Panc1 (cell line): ENCODE measurements at regions not wholly inside any gene's neighbourhood (a gene's known extent, or its start where the extent isn't known, plus 50 kb on each side); places are given as distances from the start of the nearest gene placed in this dataset.

ENCODE experiments used
- ATAC-seq: fragments of 200-7000 bp; cut with Tn5 transposase; 2 replicates; pipeline ENCODE4 v1.9.1; 2020; ENCODE audit warnings: mild to moderate bottlenecking, moderate library complexity
- BruUV-seq: library from RNA; stranded (reverse); fragments of 400-500 nt; replicated peaks from 2 replicates; lab custom pipeline; 2021; lab: Mats Ljungman, UMichigan
- CTCF ChIA-PET: fragments of 300-600 bp; sonication (Branson Sonifier 250); formaldehyde crosslinking; loops from one replicate; lab custom pipeline; 2022; ENCODE audit warnings: antibody characterized with exemption; lab: Charles Lee
- POLR2A ChIA-PET: fragments of 300-600 bp; sonication (Branson Sonifier 250); formaldehyde crosslinking; loops from one replicate; lab custom pipeline; 2022; ENCODE audit warnings: antibody characterized with exemption; lab: Charles Lee
- DNase-seq: peaks from one replicate; pipeline ENCODE4 v3.0.0-alpha.2; 2010; ENCODE audit warnings: low read depth, low spot score
- H3K27ac ChIP-seq: 2 replicates; pipeline ENCODE4 v1.5.1; 2011; ENCODE audit warnings: mild to moderate bottlenecking, low read length, inconsistent platforms
- H3K27me3 ChIP-seq: fragments of 200-500 bp; sonication (Bioruptor generic); 2 replicates; pipeline ENCODE4 v1.6.0; 2014; ENCODE audit warnings: low read length, inconsistent platforms; ENCODE audit not compliant: control insufficient read depth, insufficient read depth
- H3K36me3 ChIP-seq: fragments of 200-500 bp; sonication (Bioruptor generic); 2 replicates; pipeline ENCODE4 v1.5.1; 2014; ENCODE audit warnings: inconsistent platforms, mild to moderate bottlenecking, low read length, moderate library complexity; ENCODE audit not compliant: control insufficient read depth, insufficient read depth
- H3K4me1 ChIP-seq: 2 replicates; pipeline ENCODE4 v1.5.1; 2011; ENCODE audit warnings: inconsistent platforms, mild to moderate bottlenecking, low read length, moderate library complexity; ENCODE audit not compliant: control insufficient read depth, insufficient read depth
- H3K4me3 ChIP-seq, 2 experiments: 2 replicates each; pipeline ENCODE4 v1.5.1; 2011 to 2012; ENCODE audit warnings: low read depth in 2 of 2, low read length in 2 of 2, mild to moderate bottlenecking in 2 of 2, inconsistent platforms in 1 of 2, moderate library complexity in 1 of 2
- H3K9me3 ChIP-seq: fragments of 200-500 bp; sonication (Bioruptor generic); 2 replicates; pipeline ENCODE4 v1.5.1; 2014; ENCODE audit warnings: low read depth, mild to moderate bottlenecking, inconsistent platforms, low read length, moderate library complexity; ENCODE audit not compliant: control insufficient read depth, insufficient read depth
- POLR2AphosphoS5 ChIP-seq: IDR thresholded peaks from 2 replicates; pipeline ENCODE4 v1.6.1; 2012; ENCODE audit warnings: mild to moderate bottlenecking, low read depth, low read length, moderate library complexity
- SIN3A ChIP-seq: IDR thresholded peaks from 2 replicates; pipeline ENCODE4 v1.6.1; 2012; ENCODE audit warnings: low read depth, mild to moderate bottlenecking, low read length, moderate library complexity, borderline replicate concordance; ENCODE audit not compliant: insufficient read depth
- TCF7L2 ChIP-seq: IDR thresholded peaks from 2 replicates; pipeline ENCODE4 v1.6.1; 2011; ENCODE audit warnings: mild to moderate bottlenecking, low read depth, low read length, inconsistent platforms
- in situ Hi-C: cut with HindIII; loops from 2 replicates; pipeline ENCODE4 v1.10.0; 2016; ENCODE audit warnings: low sequenced_read_pairs, low pct_unique_long_range_greater_than_20kb
- intact Hi-C: fragments of 100-400 bp; cut with micrococcal nuclease; formaldehyde crosslinking; loops from one replicate; pipeline ENCODE4 v1.10.0; 2022; ENCODE audit not compliant: unreplicated experiment
- TF ChIP-seq, protein P1 (sequence below): fragments of 450-650 bp; IDR thresholded peaks from 2 replicates; pipeline ENCODE4 v1.5.1; 2017; ENCODE audit warnings: mild to moderate bottlenecking
- TF ChIP-seq, protein P2 (sequence below), 2 experiments: IDR thresholded peaks; 2 replicates each; pipeline ENCODE4 v1.6.1; 2011 to 2012; ENCODE audit warnings: low read depth in 2 of 2, control low read depth in 1 of 2, low read length in 1 of 2, mild to moderate bottlenecking in 1 of 2, moderate library complexity in 1 of 2; ENCODE audit not compliant: insufficient read depth in 1 of 2

- no peak overlapping the region for H3K4me3 ChIP-seq
- no peaks in the 10 kb centered on the region for H3K4me1 ChIP-seq
- no peak for TF ChIP-seq TCF7L2
- TF ChIP-seq, protein P1, sequence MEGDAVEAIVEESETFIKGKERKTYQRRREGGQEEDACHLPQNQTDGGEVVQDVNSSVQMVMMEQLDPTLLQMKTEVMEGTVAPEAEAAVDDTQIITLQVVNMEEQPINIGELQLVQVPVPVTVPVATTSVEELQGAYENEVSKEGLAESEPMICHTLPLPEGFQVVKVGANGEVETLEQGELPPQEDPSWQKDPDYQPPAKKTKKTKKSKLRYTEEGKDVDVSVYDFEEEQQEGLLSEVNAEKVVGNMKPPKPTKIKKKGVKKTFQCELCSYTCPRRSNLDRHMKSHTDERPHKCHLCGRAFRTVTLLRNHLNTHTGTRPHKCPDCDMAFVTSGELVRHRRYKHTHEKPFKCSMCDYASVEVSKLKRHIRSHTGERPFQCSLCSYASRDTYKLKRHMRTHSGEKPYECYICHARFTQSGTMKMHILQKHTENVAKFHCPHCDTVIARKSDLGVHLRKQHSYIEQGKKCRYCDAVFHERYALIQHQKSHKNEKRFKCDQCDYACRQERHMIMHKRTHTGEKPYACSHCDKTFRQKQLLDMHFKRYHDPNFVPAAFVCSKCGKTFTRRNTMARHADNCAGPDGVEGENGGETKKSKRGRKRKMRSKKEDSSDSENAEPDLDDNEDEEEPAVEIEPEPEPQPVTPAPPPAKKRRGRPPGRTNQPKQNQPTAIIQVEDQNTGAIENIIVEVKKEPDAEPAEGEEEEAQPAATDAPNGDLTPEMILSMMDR = no peak
- TF ChIP-seq POLR2AphosphoS5 = no peak
- TF ChIP-seq SIN3A = no peak
- TF ChIP-seq, protein P2, sequence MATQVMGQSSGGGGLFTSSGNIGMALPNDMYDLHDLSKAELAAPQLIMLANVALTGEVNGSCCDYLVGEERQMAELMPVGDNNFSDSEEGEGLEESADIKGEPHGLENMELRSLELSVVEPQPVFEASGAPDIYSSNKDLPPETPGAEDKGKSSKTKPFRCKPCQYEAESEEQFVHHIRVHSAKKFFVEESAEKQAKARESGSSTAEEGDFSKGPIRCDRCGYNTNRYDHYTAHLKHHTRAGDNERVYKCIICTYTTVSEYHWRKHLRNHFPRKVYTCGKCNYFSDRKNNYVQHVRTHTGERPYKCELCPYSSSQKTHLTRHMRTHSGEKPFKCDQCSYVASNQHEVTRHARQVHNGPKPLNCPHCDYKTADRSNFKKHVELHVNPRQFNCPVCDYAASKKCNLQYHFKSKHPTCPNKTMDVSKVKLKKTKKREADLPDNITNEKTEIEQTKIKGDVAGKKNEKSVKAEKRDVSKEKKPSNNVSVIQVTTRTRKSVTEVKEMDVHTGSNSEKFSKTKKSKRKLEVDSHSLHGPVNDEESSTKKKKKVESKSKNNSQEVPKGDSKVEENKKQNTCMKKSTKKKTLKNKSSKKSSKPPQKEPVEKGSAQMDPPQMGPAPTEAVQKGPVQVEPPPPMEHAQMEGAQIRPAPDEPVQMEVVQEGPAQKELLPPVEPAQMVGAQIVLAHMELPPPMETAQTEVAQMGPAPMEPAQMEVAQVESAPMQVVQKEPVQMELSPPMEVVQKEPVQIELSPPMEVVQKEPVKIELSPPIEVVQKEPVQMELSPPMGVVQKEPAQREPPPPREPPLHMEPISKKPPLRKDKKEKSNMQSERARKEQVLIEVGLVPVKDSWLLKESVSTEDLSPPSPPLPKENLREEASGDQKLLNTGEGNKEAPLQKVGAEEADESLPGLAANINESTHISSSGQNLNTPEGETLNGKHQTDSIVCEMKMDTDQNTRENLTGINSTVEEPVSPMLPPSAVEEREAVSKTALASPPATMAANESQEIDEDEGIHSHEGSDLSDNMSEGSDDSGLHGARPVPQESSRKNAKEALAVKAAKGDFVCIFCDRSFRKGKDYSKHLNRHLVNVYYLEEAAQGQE (IDR thresholded peaks at IDR 0.05; ENCODE audit: insufficient read depth in 1 of 2, low read depth in 2 of 2, low read length in 1 of 2) = no peak
- ChIA-PET CTCF (no interaction called here), POLR2A (no interaction called here)
- H3K27me3 ChIP-seq = no peaks in the 10 kb centered on the region
- intact Hi-C loops (no loop called here), in situ Hi-C loops (no loop called here)
- H3K27ac ChIP-seq = no peak overlapping the region
- DNase-seq (no peak), ATAC-seq (no peak)
- no TSS peak for BruUV-seq
- H3K36me3 ChIP-seq = no peaks in the 10 kb centered on the region
- no peaks in the 10 kb centered on the region for H3K9me3 ChIP-seq
Measured at GRCh38 chr4:129748991-129749390, 653.0 kb downstream of the C4orf33 start.

- Histone ChIP-seq H3K36me3 (no peaks in the 10 kb centered on the region), H3K27ac (no peak overlapping the region), H3K4me3 (no peak overlapping the region), H3K27me3 (no peaks in the 10 kb centered on the region), H3K9me3 (no peaks in the 10 kb centered on the region), H3K4me1 (no peaks in the 10 kb centered on the region)
- BruUV-seq = no TSS peak
- in situ Hi-C loops = no loop called here
- no peak for ATAC-seq
- no peak for DNase-seq
- ChIA-PET CTCF (no interaction called here), POLR2A (no interaction called here)
- intact Hi-C loops = no loop called here
- TF ChIP-seq, protein P2 (IDR thresholded peaks at IDR 0.05; ENCODE audit: insufficient read depth in 1 of 2, low read depth in 2 of 2, low read length in 1 of 2) = no peak
- TF ChIP-seq, protein P1 = no peak
- no peak for TF ChIP-seq POLR2AphosphoS5
- no peak for TF ChIP-seq TCF7L2
- no peak for TF ChIP-seq SIN3A
Measured at GRCh38 chr4:129751646-129752045, 655.7 kb downstream of the C4orf33 start.
